Stimulated activated CD4-positive, alpha-beta T cell treated with anti-CD3 and anti-CD28 coated beads, TNF-alpha, amount 100 ng/mL, for 48 hours (primary cell): ENCODE measurements at regions not wholly inside any gene's neighbourhood (a gene's known extent, or its start where the extent isn't known, plus 50 kb on each side); places are given as distances from the start of the nearest gene placed in this dataset.
"Not testable (repeated sequence)": the region's sequence is repeated elsewhere in the genome, so short reads cannot be mapped to it uniquely, and the experiment has no call there.

Source experiments
- DNase-seq, 3 donors: peaks; one replicate each; pipeline ENCODE4 v3.0.0-alpha.2; 2020; ENCODE audit warnings: low read depth in 3 of 3

DNA sequence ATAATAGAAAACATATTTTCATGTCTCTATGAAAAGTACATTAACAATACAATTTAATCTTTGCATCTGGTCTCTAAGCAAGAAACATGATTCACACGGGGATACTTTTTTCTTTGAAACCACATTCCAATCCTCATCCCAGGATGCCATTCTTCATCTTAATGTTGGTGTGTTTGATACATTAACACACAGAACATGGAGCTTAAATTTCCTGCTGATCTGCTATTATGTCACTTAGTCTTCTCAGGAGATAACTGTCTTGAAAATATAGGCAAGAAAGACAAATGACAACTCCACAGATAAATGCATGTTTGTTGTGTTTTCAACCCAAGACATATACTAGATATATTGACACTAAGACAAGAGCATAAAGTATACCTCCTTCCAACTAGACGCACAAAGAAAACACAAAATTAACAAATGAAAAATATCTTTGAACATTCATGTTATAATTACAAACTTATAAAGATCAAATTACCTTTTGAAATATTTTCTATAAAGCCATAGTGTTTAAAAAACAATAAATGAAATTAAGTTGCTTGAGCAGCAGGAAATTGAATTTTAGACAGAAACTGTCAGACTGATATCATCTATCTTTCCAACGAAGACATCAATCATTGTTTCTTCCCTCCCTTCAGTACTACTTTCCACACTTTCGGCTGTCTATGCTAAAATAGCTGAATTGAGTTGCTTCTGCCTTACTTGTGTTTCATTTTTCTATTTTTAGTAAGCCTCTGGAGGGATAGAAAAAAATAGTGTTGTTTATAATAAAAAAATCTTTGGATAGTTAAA lies 1676.7 kb upstream of the CDH9 start:
- no peak for DNase-seq

DNA sequence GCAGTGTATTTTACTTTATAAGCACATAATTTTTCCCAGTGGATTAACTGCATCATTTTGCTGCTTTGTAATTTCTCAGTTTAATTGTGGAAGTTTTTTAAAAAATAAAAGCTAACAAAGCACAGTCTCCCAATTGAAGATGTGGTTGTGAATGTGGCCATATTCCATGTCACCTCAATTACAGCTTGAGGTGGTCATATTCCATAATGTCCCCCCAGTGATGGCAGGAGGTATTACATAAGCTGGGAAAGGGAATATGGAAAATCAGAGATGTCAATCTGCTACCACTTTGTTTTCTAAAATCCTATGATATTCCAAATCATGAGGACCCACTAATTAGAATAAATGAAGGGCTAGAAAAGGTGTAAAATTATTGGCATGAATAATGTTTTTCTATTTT lies 1672.0 kb upstream of the CDH9 start:
- no peak for DNase-seq

DNA sequence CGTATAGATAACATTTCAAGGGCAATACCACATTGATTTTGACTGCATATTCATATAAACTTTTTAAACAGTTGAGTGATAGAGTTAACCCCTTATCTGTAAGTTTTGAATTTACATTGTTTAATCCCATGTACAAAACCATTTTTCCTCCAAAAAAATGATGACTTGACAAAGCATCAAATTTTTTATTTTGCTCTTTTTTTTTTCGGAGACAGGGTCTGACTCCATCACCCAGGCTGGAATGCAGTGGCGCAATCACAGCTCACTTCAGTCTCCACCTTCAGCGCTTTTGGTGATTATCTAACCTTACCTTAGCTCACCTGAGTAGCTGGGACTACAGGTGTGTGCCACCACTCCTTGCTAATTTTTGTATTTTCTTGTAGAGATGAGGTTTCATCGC lies 1670.1 kb upstream of the CDH9 start:
- no peak for DNase-seq

DNA sequence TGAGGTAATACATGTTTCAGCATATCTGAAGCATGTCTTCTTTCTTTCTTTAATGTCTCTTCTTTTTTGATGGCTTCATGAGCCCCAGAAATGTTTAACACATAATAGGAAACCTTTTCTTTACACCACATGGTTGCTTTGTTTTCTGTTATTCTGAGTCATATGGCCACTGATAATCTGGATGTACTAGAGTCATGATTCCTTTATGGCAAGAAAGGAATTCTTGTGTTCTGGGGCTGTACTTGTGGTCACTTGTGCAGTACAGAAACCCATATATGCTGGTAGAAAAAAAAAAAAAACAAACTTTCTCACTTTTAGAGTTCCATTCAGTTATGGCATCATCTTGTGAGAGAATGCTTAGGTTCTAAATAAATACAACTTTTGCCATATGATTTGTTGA lies 1669.3 kb upstream of the CDH9 start:
- DNase-seq: no peak

GRCh38 chr5:28703651-28704260 lies 1665.4 kb upstream of the CDH9 start:
- DNase-seq: no peak

- DNase-seq: no peak
Observed at GRCh38 chr5:28691526-28691925, 1653.1 kb upstream of the CDH9 start.

DNA sequence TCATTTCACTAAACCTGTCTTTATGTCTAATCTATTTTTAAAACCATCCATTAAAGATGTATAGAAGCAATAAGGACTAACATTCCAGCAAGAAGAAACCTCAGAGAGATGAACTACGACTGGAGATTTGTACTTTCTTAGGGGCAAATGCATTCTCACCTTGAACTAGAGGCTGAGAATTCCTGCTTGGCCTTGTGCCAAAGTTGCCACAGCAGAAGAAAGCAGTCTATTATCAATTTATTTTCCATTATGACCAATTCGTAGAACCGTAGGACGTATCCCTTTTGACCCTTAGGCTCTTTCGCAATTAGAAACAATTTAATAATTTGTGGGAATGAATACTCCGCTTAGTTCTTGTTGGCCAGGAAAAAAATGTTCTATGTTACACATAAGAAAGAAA lies 1647.4 kb upstream of the CDH9 start:
- DNase-seq: no peak

- no peak for DNase-seq
Observed at GRCh38 chr5:28678899-28679298, 1640.5 kb upstream of the CDH9 start.

DNA sequence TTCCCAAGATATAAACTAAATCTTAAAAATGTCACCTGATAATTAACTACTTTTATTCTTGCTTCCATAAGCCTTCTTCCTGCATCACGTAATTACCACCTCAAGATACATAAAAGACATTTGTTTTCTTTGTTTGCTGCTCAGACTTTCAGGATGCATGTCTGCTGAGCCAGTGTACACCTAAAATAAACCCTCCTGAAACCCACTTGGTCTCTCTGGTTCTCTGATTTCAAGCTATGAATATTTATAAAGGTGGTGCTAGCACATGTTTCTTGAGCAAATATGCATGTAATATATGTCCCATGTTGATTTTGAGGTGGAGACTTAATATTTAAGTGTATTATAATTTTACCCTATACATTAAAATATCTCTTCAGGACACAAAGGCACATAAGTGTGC lies 1627.7 kb upstream of the CDH9 start:
- no peak for DNase-seq

- DNase-seq: no peak
Observed at GRCh38 chr5:28648108-28648507, 1609.7 kb upstream of the CDH9 start.

DNA sequence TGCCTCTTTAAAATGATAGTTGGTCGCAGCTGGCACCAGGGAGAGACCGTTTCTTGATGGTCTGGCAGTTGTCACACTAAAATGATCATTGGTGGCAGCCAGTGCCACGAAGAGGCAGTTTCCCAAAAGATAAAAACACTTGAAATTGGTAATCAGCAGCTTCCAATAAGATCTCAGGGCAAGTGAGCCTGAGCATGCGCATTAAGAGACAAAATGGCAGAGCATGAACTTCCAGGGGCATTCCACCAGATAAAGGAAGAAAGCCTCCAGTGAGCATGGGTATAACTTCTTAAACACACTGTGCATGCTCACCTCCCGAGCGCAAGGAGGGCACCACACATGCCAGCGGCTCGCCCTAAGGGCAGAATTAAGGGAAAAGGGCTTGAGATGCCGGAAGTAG lies 1594.2 kb upstream of the CDH9 start:
- no peak for DNase-seq

GRCh38 chr5:28603869-28604268 lies 1565.5 kb upstream of the CDH9 start:
- no peak for DNase-seq

DNA sequence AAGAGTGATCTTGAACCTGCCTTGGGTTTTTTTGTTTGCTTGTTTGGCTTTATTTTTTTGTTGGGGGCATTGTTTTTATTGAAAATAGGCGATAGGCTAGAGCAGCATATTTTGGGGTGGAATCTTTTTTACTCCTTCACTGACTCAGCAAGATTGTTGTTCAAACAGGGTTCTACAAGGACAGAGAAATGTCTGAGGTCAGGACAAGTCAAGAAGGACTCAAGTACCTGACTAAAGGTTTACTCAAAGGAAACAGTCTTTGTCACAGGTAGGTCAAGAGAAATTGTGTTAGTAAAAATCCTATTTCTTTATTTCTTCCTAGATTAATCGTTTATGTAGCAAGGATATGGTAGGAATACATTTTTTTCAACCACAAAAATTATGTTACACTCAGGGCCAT lies 1564.0 kb upstream of the CDH9 start:
- DNase-seq: no peak

GRCh38 chr5:28596707-28597106 lies 1558.3 kb upstream of the CDH9 start:
- not testable (repeated sequence) for DNase-seq

DNA sequence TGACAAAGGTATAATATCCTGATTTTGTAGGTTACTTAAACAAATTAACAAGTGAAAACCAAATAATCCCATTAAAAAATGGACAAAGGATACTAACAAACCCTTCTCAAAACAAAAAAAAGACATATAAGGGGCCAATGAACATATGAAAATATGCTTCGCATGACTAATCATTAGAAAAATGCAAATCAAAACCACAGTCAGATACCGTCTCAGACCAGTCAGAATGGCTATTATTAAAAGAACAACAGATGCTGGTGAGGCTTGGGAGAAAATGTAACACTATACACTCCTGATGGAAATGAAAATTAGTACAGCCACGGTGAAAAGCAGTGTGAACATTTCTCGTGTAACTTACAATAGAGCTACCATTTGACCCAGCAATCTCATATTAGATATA lies 1542.2 kb upstream of the CDH9 start:
- DNase-seq: no peak

GRCh38 chr5:28576022-28576421 lies 1537.6 kb upstream of the CDH9 start:
- DNase-seq: no peak

GRCh38 chr5:28575368-28575767 lies 1537.0 kb upstream of the CDH9 start:
- no peak for DNase-seq

- no peak for DNase-seq
Observed at GRCh38 chr5:28574606-28575005, 1536.2 kb upstream of the CDH9 start.

DNA sequence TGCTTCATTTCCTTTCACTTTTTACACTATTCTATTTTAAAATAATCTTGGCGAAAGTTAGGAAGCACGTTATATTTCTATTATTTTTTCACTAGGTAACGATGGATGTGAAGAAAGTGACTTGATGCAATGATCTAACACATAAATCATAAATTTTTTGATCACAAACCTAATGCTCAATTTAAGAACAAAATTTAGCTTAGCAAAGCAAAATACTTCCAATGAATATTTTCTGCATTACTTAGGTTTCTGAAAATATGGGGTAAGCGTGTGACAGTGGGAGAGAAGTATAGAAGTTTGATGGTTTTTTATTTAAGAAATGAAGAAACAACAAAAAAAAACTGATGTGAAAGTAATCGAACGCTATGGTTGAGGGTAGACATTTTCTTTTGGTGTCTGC lies 1528.7 kb upstream of the CDH9 start:
- no peak for DNase-seq

GRCh38 chr5:28561522-28561921 lies 1523.1 kb upstream of the CDH9 start:
- no peak for DNase-seq

DNA sequence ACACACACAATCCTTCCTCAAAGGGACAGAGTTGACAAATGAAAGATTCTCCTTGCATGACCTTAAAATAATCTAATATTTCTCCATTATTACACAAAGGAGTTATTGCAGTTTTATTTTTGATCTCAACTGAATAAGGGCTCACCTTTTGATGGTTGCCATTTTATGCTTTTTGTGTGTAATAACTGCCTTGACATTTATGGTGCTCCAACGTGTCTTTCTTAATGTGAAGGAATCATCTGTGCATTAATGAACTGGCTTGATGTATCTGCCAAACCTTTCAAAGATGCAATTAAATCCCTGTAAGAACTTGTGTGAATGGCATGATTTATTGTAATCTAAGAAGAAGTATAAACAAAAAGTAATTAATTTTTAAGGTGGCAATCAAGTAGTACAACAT lies 1519.8 kb upstream of the CDH9 start:
- no peak for DNase-seq

- no peak for DNase-seq
Observed at GRCh38 chr5:28557114-28557513, 1518.7 kb upstream of the CDH9 start.

- DNase-seq: no peak
Observed at GRCh38 chr5:28549588-28549987, 1511.2 kb upstream of the CDH9 start.

- no peak for DNase-seq
Observed at GRCh38 chr5:28548856-28549255, 1510.5 kb upstream of the CDH9 start.
